GM15510 (cell line): ENCODE measurements at regions not wholly inside any gene's neighbourhood (a gene's known extent, or its start where the extent isn't known, plus 50 kb on each side); places are given as distances from the start of the nearest gene placed in this dataset.

Experiments
- POLR2A ChIP-seq: IDR thresholded peaks from 3 replicates; pipeline ENCODE4 v1.6.1; 2011; ENCODE audit warnings: borderline replicate concordance; ENCODE audit not compliant: insufficient read length; ENCODE audit errors: extremely low read depth

DNA sequence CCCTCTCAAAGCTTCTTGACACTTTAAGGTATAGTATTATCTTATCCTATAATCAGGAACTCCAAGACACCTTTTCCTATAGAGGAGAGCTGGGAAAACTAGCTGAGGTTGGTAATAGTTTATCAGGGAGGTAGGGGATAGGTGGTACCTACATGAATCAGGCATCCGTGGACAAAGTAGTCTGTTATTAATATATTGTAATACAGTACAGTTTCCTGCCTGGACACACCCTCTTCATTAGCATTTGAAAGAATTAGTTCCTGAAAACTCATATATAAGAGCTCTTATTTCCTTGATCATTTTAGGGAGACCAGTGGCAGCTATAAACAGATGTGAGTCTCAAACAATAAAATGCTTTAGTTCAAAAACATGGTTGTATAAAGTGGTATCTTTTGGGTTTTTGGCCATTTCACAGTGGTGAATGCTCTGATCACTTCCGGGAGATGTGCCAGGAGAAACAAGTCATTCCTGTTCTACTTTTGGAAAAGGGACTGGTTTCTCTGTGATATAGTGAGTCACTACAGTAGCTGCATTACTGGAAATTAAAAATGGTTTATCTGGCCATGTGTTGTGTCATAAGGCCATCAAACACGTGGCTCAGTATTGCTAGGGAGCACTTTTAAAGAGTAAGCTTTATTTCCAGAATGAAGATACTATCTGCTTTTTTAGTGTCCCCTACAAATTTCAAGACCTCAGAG is 98.1 kb downstream of the KLRB1 start:
- no peak for TF ChIP-seq POLR2A

DNA sequence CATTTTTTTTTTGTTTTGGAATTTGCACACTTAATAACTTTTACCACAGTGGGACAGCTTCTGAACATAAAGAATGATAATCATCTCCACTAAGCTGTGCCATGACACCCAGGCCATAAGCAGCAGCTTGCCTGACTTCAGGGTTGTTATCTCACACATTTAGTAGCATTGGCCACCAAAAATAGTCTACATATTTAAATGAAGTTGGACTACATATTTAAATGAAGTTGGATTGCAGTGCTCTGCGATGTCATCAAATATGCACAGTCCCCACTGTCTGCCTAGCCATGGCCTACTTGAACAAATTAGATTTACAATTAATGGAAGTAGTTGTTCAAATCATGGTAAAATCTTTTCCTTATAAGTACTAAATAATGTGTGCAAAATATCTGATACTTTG is 101.0 kb downstream of the KLRB1 start:
- no peak for TF ChIP-seq POLR2A

DNA sequence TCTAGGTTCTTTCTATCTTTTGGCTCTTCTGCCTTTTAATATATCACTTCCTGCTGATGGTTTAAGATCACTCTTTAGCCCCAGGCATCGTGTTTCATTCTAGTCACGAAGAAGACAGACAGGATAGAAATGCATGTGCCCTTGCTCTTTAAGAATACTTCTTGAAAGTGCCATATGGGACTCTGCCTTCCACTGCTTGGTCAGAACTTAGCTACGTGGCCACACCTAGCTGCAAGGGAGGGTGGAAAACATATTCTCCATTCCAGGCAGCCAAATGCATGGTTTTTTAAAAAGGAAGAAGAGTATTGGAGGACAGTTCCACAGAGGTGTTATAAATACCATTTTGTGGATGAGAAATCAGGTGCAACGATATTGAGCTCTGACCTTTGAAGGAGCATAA is 143.3 kb downstream of the KLRB1 start:
- no peak for TF ChIP-seq POLR2A

DNA sequence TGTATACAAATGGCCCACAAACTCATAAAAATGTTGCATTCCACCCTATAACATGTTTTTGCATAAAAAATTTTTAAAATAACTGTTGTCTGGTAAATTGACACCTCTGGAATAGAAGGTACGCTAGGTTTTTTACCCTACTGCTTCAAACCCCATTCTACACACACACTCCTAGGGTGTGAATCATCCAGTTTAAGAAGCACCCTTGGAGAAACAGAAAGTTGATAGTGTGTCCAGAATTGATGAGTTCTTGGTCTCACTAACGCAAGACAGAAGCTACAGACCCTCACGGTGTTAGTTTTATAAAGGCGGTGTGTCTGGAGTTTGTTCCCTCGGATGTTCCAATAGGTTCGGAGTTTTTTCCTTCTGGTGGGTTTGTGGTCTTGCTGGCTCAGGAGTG is 158.5 kb downstream of the KLRB1 start:
- TF ChIP-seq POLR2A: no peak

DNA sequence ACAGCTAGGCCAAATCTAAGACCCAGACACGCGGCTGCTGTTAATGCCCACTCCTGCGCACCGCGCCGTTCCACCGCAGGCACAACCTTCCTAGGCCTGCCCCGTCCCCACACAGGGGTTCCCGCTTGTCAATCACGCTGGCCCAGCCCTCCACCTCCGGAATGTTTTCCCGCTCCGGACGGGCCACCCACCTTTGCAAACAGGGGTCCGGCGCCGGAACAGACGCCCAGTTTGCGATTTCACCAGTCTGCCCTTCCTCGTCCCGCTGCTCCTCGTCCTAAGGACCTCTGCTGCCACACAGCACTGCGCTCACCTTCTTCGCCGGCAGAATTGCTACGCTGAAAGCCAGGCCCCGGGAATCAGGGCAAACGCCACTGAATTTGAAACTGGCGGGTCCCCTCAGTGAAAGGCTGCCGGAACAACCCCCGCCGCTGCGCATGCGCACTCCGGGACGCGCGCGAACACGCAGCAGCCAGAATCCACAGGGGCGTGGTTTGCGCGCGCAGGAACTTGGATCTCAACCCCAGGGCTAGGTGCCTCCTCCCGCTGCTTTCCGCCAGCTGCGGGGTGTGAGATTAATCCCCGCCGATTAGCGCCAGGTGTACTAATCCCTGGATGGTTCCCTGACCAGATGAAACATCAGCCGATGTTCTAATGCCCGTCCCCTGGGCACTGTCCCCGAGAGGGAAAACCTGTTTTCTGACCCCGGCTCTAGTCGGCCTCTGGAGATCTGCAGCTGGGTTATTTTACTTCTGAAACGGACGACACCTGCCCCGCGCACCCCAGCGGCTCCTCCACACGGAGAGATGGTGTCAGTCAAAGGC is 159.7 kb downstream of the KLRB1 start:
- TF ChIP-seq POLR2A: peak; percentile 20

DNA sequence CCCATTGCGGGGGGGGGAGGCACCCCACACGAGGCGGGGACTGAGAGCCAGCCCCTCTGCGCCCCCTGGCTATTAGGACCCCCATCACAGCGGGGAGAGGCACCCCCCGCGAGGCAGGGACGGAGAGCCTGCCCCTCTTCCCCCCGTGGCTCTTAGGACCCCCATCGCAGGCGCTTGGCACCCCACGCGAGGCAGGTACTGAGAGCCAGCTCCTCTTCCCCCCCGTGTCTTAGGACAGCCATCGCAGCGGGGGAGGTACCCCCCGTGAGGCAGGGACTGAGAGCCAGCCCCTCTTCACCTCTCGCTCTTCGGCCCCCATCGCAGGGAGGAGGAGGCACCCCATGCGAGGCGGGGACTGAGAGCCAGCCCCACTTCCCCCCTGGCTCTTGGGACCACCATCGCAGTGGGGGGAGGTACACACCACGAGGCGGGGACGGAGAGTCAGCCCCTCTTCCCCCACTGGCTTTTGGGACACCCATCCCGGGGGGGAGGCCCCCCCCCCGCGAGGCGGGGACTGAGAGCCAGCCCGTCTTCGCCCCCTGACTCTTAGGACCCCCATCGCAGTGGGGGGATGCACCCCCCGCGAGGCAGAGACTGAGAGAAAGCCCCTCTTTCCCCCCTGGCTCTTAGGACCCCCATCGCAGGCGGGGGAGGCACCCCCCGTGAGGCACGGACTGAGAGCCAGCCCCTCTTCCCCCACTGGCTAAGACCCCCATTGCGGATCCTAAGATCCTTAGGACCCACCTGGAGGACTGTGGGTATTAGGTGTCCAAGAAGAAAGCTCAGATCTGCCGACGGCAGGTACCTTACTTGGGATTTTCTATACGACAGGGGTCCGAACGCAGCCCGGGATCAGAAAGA is 198.6 kb upstream of the PZP start:
- TF ChIP-seq POLR2A: no peak

DNA sequence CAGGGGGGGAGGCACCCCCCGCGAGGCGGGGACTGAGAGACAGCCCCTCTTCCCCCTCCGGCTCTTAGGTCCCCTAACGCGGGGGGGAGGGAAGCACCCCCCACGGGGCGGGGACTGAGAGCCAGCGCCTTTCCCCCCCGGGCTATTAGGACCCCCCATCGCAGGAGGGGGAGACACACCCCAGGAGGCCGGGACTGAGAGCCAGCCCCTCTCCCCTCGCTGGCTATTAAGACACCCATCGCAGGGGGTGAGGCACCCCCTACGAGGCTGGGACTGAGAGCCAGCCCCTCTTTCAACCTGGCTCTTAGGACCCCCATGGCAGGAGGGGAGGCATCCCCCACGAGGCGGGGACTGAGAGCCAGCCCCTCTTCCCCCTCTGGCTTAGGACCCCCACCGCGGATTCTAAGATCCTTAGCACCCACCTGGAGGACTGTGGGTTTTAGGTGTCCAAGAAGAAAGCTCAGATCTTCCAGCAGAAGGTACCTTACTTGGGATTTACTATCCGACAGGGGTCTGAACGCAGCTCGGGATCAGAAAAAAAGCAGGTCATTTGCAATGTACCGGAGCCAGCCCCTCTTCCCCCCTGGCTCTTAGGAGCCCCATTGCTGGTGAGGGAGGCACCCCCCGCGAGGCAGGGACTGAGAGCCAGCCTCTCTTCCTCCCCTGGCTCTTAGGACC is 197.8 kb upstream of the PZP start:
- TF ChIP-seq POLR2A: no peak

DNA sequence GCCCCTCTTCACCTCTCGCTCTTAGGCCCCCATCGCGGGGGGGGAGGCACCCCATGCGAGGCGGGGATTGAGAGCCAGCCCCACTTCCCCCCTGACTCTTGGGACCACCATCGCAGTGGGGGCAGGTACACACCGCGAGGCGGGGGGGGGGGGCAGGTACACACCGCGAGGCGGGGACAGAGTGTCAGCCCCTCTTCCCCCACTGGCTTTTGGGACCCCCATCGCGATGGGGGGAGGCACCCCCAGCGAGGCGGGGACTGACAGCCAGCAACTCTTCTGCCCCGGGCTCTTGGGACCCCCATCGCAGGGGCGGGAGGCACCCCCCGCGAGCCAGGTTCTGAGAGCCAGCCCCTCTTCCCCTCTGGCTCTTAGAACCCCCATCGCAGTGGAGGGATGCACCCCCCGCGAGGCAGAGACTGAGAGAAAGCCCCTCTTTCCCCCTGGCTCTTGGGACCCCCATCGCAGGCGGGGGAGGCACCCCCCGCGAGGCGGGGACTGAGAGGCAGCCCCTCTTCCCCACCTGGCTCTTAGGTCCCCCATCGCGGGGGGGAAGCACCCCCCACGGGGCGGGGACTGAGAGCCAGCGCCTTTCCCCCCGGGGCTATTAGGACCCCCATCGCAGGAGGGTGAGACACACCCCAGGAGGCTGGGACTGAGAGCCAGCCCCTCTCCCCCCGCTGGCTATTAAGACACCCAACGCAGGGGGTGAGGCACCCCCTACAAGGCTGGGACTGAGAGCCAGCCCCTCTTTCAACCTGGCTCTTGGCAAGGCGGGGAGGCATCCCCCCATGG is 196.5 kb upstream of the PZP start:
- no peak for TF ChIP-seq POLR2A

DNA sequence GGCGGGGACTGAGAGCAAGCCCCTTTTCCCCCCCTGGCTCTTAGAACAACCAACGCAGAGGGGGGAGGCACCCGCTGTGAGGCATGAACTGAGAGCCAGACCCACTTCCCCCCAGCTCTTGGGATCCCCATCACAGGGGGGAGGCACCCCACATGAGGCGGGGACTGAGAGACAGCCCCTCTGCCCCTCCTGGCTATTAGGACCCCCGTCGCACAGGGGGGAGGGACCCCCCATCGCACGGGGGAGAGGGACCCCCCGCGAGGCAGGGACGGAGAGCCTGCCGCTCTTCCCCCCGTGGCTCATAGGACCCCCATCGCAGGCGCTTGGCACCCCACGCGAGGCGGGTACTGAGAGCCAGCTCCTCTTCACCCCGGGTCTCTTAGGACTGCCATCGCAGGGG is 195.8 kb upstream of the PZP start:
- TF ChIP-seq POLR2A: no peak

DNA sequence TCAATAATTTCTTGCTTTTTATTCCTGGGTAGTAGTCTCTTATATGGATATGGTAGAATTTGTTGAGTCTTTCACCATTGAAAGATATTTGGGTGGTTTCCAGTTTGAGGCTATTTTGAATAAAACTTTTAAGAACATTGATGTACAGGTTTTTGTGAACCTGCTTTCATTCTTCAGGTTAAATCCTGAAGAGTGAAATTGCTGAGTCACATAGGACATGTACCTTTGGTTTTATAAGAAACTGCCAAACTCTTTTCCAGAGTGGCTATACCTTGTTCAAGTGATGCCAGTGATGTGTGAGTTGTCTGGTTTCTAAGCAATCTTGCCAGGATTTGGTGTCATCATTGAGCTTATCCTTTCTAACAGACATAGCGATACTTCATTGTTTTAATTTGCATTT is 184.6 kb upstream of the PZP start:
- no peak for TF ChIP-seq POLR2A

DNA sequence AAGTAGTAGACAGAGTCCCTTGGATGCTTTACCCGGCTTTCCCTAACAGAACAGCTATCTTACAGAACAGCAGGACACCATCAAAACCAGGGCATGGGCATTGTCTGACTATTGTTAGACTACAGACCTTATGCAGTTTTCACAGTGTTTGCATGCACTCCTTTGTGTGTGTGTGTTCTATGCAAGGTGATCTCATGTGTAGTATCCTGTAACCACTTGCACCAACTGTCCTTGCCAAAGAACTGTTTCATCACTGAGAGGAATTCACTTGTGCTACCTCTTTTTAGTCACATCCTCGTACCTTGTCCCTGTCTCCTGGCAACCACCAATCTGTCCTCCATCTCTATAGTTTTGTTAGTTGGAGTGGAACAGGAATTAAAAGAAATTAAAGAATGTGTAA is 183.6 kb upstream of the PZP start:
- TF ChIP-seq POLR2A: no peak

DNA sequence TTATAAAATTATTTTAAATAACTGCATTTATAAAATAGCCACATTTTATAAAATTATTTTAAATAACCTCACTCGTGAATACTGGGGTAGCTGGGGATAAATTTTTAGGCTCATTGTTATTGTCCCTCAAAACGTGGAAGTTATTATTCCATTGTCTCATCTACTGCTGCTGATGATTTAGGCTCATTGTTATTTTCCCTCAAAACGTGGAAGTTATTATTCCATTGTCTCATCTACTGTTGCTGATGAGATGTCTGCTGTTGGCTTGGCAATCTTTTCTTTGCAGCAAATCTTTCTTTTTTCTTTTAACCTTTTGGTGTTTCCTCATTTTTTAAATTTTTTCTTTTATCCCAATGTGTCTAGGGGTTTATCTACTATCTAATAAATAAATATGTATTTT is 182.6 kb upstream of the PZP start:
- TF ChIP-seq POLR2A: no peak

DNA sequence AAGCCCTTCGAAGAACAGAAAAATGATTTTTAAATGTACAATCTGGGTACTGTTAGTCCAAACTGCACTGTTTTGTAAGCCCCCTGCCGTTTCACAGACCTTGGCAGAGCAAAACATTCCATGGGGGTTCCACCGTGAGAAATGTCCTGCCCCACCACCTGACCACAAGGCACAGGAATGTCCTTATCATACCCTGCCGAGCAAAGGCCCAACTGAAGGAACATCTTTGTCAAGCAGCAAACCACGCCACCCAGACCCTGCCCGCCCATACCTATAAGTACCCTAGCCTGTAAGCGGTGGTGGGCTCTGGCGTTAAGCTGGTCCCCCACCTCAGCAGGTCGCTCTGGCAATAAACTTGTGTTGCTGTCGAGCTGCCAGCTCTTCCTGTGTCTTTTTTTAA is 181.6 kb upstream of the PZP start:
- TF ChIP-seq POLR2A: no peak

DNA sequence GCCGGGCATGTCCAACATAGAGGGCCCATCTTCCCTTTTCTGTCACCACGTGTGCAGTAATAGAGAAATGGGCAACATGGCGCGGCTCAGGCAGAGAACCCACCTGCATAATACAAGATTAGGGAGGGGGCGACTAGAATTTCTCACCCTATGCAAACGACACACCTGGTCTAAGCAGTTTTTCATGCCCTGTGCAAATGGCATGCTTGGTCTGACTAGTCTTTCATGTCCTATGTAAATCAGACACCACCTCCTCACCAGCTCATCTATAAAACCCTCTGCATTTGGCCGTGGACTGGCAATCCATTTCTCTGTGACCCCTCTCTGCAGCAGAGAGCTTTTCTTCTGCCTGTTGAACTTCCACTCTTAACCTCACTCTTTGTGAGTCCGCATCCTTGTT is 180.2 kb upstream of the PZP start:
- TF ChIP-seq POLR2A: no peak
